ENCODE measurements at regions not wholly inside any gene's neighbourhood (a gene's known extent, or its start where the extent isn't known, plus 50 kb on each side); places are given as distances from the start of the nearest gene placed in this dataset.

DNA sequence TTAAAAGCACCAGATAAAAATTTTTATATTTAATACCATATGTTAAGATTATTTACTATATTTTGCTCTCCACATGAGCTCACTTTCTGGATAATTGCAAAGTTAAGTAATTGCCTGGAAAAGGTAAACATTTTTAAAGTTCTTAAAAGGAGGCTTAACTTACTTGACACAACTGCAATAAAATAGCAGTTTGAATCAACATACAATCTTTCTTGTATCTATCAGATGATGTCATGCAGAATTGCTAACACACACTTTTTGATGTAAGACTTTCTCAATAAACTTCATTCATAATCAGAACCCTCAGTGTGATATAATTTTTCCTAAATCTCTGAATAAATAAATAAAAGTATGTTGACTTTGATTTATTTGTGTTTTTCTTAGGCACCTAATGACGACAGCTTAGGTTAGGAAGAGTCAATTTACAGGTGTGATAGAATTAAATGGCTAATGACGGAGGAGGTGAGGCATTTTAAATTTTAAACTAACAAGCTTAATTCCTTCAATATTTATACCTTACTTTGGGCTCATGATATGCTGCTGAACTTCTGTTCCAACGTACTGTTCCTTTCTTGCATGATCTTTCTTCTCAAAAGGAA is 99.5 kb downstream of the LYPLAL1 start:
- Histone ChIP-seq H3K4me1 (replicated peaks in 1 of 2) (peaks cover 5 to 11% of the 10 kb centered on the region in 2 donors), H3K27ac (no peak overlapping the region), H3K4me3 (no peak overlapping the region), H3K27me3 (no peaks in the 10 kb centered on the region), H3K36me3 (replicated peaks in 1 of 2) (no peaks in the 10 kb centered on the region), H3K9me3 (replicated peaks in 1 of 3) (no peaks in the 10 kb centered on the region)
- 95 to 97% (median 96%) methylated on average over 3 of the region's 3 CpGs for WGBS, 4 donors
- intact Hi-C loops (cut with DNase I), result no loop called here
- TF ChIP-seq, protein P1, sequence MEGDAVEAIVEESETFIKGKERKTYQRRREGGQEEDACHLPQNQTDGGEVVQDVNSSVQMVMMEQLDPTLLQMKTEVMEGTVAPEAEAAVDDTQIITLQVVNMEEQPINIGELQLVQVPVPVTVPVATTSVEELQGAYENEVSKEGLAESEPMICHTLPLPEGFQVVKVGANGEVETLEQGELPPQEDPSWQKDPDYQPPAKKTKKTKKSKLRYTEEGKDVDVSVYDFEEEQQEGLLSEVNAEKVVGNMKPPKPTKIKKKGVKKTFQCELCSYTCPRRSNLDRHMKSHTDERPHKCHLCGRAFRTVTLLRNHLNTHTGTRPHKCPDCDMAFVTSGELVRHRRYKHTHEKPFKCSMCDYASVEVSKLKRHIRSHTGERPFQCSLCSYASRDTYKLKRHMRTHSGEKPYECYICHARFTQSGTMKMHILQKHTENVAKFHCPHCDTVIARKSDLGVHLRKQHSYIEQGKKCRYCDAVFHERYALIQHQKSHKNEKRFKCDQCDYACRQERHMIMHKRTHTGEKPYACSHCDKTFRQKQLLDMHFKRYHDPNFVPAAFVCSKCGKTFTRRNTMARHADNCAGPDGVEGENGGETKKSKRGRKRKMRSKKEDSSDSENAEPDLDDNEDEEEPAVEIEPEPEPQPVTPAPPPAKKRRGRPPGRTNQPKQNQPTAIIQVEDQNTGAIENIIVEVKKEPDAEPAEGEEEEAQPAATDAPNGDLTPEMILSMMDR (IDR thresholded peaks at IDR 0.05), result no peak
- TF ChIP-seq POLR2A (IDR thresholded peaks at IDR 0.05), result no peak
- no peak for DNase-seq

DNA sequence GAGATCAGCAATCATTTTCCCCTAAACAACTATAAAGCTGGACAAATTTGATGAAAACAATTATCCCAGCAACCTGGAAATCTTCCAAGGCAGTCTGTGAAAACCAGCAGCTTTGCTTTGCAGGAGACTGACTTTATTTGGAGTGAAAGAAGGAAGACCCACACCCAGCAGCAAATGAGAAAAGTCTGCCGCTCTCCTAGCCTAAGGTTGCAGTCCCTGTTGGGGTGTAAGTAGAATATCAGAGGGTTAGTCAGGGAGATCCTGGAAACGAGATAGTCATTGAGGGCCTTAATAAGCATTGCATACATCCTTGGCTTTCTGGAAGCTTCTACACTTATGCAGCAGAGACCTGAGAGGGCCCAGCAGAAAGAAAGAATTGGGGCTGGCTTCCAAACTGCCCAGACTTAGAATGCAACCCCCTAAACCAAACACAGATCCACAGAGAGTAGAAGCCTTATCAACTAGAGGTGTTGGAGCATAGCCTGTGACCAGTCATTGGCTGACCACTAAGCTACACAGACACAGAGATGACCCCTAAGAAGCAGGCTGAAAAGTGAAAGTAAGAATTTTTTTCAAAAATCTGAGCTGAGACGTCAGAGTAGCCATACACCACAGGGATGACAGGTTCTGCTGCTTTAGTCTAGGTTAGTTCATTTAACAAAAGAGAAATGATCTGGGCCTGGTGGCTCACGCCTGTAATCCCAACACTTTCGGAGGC is 98.3 kb downstream of the LYPLAL1 start:
- intact Hi-C loops (cut with DNase I), result no loop called here
- no peak for DNase-seq
- Histone ChIP-seq H3K4me3 (peak overlapping the region in 1 of 4 donors; percentile 3), H3K36me3 (replicated peaks in 1 of 2) (no peaks in the 10 kb centered on the region), H3K27me3 (no peaks in the 10 kb centered on the region), H3K9me3 (replicated peaks in 1 of 3) (no peaks in the 10 kb centered on the region), H3K27ac (peak overlapping the region in 2 of 5 donors; percentile 15 to 47), H3K4me1 (replicated peaks in 1 of 2) (peaks cover 5 to 11% of the 10 kb centered on the region in 2 donors)
- 52 to 71% (median 65%) methylated on average over 5 of the region's 5 CpGs for WGBS, 4 donors
- TF ChIP-seq, protein P1 (IDR thresholded peaks at IDR 0.05), result no peak
- TF ChIP-seq POLR2A (IDR thresholded peaks at IDR 0.05), result no peak

DNA sequence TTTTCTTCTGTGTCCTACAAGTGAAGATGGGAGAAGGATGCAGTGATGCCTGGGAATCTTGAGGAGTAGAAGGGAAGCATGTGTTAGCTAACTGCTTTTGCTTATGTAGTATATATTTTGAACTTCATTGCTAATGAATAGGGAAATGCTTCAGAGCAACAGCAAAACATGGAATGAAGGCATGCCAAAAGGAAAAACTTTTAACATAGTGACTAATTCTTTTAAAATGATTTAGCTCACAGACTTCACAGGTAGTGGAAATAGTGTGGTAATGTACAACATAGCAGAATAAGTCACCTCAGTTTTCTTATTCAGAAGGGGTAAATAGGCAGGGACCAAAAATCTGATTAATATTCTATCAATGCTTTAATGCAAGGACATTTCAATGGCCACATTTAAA is 95.5 kb downstream of the LYPLAL1 start:
- intact Hi-C loops (cut with DNase I), result no loop called here
- TF ChIP-seq, protein P1 (IDR thresholded peaks at IDR 0.05), result no peak
- no peak for TF ChIP-seq POLR2A (IDR thresholded peaks at IDR 0.05)
- no peaks in the 10 kb centered on the region for H3K9me3 ChIP-seq (replicated peaks in 1 of 3)
- no peak overlapping the region for H3K27ac ChIP-seq
- no peaks in the 10 kb centered on the region for H3K36me3 ChIP-seq (replicated peaks in 1 of 2)
- H3K27me3 ChIP-seq, result no peaks in the 10 kb centered on the region
- H3K4me1 ChIP-seq (replicated peaks in 1 of 2), result peaks cover 5 to 11% of the 10 kb centered on the region in 2 donors
- DNase-seq, result no peak
- H3K4me3 ChIP-seq, result no peak overlapping the region

DNA sequence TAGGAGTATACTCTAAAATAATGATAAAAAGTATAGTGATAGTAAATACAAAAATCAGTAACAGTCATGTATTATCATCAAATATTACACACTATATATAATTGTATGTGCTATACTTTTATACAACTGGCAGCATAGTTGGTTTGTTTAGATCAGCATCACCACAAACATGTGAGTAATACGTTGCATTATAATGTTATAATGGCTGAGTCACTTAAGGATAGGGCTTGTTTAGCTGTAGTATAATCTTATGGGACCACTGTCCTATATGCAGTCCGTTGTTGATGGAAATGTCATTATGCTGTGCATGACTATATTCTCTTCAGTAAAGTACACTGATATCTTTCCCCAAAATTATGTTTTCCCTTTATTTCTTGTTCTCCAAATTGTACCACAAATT is 92.8 kb downstream of the LYPLAL1 start:
- Histone ChIP-seq H3K27me3 (no peaks in the 10 kb centered on the region), H3K36me3 (replicated peaks in 1 of 2) (no peaks in the 10 kb centered on the region), H3K9me3 (replicated peaks in 1 of 3) (no peaks in the 10 kb centered on the region), H3K4me3 (no peak overlapping the region), H3K4me1 (replicated peaks in 1 of 2) (peaks cover 0 to 6% of the 10 kb centered on the region in 2 donors), H3K27ac (no peak overlapping the region)
- TF ChIP-seq, protein P1 (IDR thresholded peaks at IDR 0.05), result no peak
- no peak for TF ChIP-seq POLR2A (IDR thresholded peaks at IDR 0.05)
- DNase-seq, result no peak
- intact Hi-C loops (cut with DNase I), result no loop called here
- WGBS, 4 donors, result 92 to 95% (median 93%) methylated on average over 2 of the region's 2 CpGs

All from adrenal gland (tissue), 9 donors.